Endothelial cell of umbilical vein (primary cell): ENCODE measurements at regions not wholly inside any gene's neighbourhood (a gene's known extent, or its start where the extent isn't known, plus 50 kb on each side); places are given as distances from the start of the nearest gene placed in this dataset.

Source experiments
- EZH2 ChIP-seq: IDR thresholded peaks from 2 replicates; pipeline ENCODE4 v1.6.1; 2012; ENCODE audit warnings: borderline replicate concordance, low read depth, mild to moderate bottlenecking, moderate library complexity, low read length, inconsistent platforms; ENCODE audit not compliant: severe bottlenecking
- GATA2 ChIP-seq: IDR thresholded peaks from 2 replicates; pipeline ENCODE4 v1.7.0; 2011; ENCODE audit warnings: low read depth, mild to moderate bottlenecking, moderate library complexity, mixed read lengths, low read length; ENCODE audit not compliant: insufficient read length, insufficient read depth
- JUN ChIP-seq: IDR thresholded peaks from 2 replicates; pipeline ENCODE4 v1.6.1; 2011; ENCODE audit warnings: borderline replicate concordance, low read depth; ENCODE audit not compliant: insufficient read length, insufficient read depth
- MYC ChIP-seq: IDR thresholded peaks from one replicate; pipeline ENCODE4 v1.6.1; 2011; ENCODE audit warnings: mild to moderate bottlenecking, low read depth, low read length
- POLR2A ChIP-seq: IDR thresholded peaks from 2 replicates; pipeline ENCODE4 v1.6.1; 2012; ENCODE audit warnings: low read depth, mild to moderate bottlenecking, control low read depth, low read length
- TF ChIP-seq, protein P1 (sequence below), 2 donors: IDR thresholded peaks; 1 replicate in 1 of 2; 2 replicates in 1 of 2; pipeline ENCODE4 v1.5.1; 2011; ENCODE audit warnings: low read length in 2 of 2, mild to moderate bottlenecking in 2 of 2, moderate library complexity in 2 of 2, control low read depth in 1 of 2, inconsistent platforms in 1 of 2, low read depth in 1 of 2; ENCODE audit not compliant: insufficient read depth in 1 of 2; ENCODE audit errors: extremely low read depth in 1 of 2

GRCh38 chr7:68041554-68041953, 1044.9 kb downstream of the TYW1 start:
- TF ChIP-seq EZH2 (no peak), JUN (no peak), POLR2A (no peak), MYC (no peak), GATA2 (no peak)
- TF ChIP-seq, protein P1, sequence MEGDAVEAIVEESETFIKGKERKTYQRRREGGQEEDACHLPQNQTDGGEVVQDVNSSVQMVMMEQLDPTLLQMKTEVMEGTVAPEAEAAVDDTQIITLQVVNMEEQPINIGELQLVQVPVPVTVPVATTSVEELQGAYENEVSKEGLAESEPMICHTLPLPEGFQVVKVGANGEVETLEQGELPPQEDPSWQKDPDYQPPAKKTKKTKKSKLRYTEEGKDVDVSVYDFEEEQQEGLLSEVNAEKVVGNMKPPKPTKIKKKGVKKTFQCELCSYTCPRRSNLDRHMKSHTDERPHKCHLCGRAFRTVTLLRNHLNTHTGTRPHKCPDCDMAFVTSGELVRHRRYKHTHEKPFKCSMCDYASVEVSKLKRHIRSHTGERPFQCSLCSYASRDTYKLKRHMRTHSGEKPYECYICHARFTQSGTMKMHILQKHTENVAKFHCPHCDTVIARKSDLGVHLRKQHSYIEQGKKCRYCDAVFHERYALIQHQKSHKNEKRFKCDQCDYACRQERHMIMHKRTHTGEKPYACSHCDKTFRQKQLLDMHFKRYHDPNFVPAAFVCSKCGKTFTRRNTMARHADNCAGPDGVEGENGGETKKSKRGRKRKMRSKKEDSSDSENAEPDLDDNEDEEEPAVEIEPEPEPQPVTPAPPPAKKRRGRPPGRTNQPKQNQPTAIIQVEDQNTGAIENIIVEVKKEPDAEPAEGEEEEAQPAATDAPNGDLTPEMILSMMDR (IDR thresholded peaks at IDR 0.05; ENCODE audit: extremely low read depth in 1 of 2, insufficient read depth in 1 of 2, low read depth in 1 of 2, low read length in 2 of 2), result no peak
